DOHH2 (cell line): ENCODE measurements at regions not wholly inside any gene's neighbourhood (a gene's known extent, or its start where the extent isn't known, plus 50 kb on each side); places are given as distances from the start of the nearest gene placed in this dataset.

Source experiments
- H3F3A ChIP-seq: fragments of 200-600 bp; sonication (generic), shearing (Covaris generic); 2 replicates; pipeline ENCODE4 v1.6.0; 2016; ENCODE audit warnings: antibody characterized with exemption, mild to moderate bottlenecking; ENCODE audit not compliant: control insufficient read depth, insufficient read depth
- H3K27ac ChIP-seq: fragments of 200-600 bp; sonication (generic); 2 replicates; pipeline ENCODE4 v1.5.1; 2014; ENCODE audit warnings: low read depth, mild to moderate bottlenecking, low read length, moderate library complexity
- H3K27me3 ChIP-seq: fragments of 200-600 bp; sonication (generic); 2 replicates; pipeline ENCODE4 v1.6.1; 2014; ENCODE audit warnings: mild to moderate bottlenecking, low read length, mixed read lengths; ENCODE audit not compliant: control insufficient read depth
- H3K36me3 ChIP-seq: fragments of 200-600 bp; sonication (generic); 2 replicates; pipeline ENCODE4 v1.6.1; 2014; ENCODE audit warnings: mild to moderate bottlenecking, low read length, moderate library complexity, mixed read lengths; ENCODE audit not compliant: control insufficient read depth
- H3K4me1 ChIP-seq: fragments of 200-600 bp; sonication (generic); 2 replicates; pipeline ENCODE4 v1.6.1; 2014; ENCODE audit warnings: mild to moderate bottlenecking, low read length, mixed read lengths; ENCODE audit not compliant: control insufficient read depth
- H3K4me2 ChIP-seq: fragments of 200-600 bp; sonication (generic); 2 replicates; pipeline ENCODE4 v1.6.0; 2014; ENCODE audit warnings: mild to moderate bottlenecking, low read length, moderate library complexity
- H3K4me3 ChIP-seq: fragments of 200-600 bp; sonication (generic); 2 replicates; pipeline ENCODE4 v1.5.1; 2014; ENCODE audit warnings: mild to moderate bottlenecking, low read length, mixed read lengths
- H3K79me2 ChIP-seq: fragments of 200-600 bp; sonication (generic); 2 replicates; pipeline ENCODE4 v1.6.1; 2014; ENCODE audit warnings: mild to moderate bottlenecking, low read length, mixed read lengths; ENCODE audit not compliant: control insufficient read depth
- H3K9me2 ChIP-seq: fragments of 200-600 bp; sonication (generic); replicated peaks from 2 replicates; pipeline ENCODE4 v1.6.1; 2014; ENCODE audit warnings: mild to moderate bottlenecking, low read length, mixed read lengths; ENCODE audit not compliant: control insufficient read depth
- H3K9me3 ChIP-seq: fragments of 200-600 bp; sonication (generic); 2 replicates; pipeline ENCODE4 v1.6.1; 2014; ENCODE audit warnings: antibody characterized with exemption, low read length, mixed read lengths; ENCODE audit not compliant: control insufficient read depth, insufficient read depth
- H4K20me1 ChIP-seq: fragments of 200-600 bp; sonication (generic); 2 replicates; pipeline ENCODE4 v1.6.0; 2014; ENCODE audit warnings: low read depth, mild to moderate bottlenecking, antibody characterized with exemption, low read length, moderate library complexity; ENCODE audit not compliant: control insufficient read depth, insufficient read depth
- EZH2phosphoT487 ChIP-seq: fragments of 200-600 bp; sonication (generic); IDR thresholded peaks from 2 replicates; pipeline ENCODE4 v1.6.1; 2017; ENCODE audit warnings: borderline replicate concordance, mild to moderate bottlenecking, antibody characterized with exemption, low read length, moderate library complexity, mixed read lengths
- TF ChIP-seq, protein P1 (sequence below): fragments of 200-600 bp; sonication (generic); IDR thresholded peaks from one replicate; pipeline ENCODE4 v1.5.1; 2014; ENCODE audit warnings: antibody characterized with exemption, mild to moderate bottlenecking, low read depth, low read length; ENCODE audit not compliant: poor library complexity, severe bottlenecking

DNA sequence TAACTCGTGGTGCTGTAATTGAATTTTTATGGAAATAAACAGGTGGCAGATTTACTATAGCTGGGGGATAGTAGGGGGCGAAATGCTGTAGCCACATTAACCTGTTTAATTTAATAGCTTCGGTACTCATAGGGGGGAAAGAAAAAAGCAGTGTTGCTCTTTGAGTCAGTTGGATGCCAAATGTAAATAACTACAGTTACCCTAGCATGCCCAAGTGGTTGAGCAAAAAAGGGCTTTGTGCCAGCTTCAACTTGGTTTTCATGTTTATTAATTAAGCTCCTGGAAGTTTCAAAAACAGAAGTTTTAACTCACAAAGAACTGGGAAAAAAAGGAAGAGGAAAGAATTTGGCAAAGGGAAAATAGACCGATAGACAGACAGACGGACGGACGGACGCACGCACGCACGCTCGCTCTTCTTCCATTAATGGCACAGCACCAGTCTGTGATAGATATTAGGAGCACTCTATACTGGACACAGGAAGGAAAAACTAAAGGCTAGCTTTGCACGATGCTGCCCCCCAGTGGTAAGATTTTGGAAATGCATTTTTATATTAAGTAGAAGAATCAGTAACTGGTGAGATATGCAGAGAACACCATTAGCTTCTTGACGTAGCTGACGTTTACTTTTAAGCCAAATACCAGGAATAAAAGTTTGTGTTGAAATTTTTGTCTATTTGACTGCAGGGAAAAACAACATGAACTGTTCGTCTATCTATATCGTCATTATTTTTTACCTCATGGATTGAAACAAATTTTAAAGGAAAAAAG is 151.8 kb downstream of the SLC7A11 start:
- no peaks in the 10 kb centered on the region for H3K4me1 ChIP-seq
- no peaks in the 10 kb centered on the region for H4K20me1 ChIP-seq
- H3K36me3 ChIP-seq, result no peaks in the 10 kb centered on the region
- H3K79me2 ChIP-seq, result no peaks in the 10 kb centered on the region
- TF ChIP-seq, protein P1, sequence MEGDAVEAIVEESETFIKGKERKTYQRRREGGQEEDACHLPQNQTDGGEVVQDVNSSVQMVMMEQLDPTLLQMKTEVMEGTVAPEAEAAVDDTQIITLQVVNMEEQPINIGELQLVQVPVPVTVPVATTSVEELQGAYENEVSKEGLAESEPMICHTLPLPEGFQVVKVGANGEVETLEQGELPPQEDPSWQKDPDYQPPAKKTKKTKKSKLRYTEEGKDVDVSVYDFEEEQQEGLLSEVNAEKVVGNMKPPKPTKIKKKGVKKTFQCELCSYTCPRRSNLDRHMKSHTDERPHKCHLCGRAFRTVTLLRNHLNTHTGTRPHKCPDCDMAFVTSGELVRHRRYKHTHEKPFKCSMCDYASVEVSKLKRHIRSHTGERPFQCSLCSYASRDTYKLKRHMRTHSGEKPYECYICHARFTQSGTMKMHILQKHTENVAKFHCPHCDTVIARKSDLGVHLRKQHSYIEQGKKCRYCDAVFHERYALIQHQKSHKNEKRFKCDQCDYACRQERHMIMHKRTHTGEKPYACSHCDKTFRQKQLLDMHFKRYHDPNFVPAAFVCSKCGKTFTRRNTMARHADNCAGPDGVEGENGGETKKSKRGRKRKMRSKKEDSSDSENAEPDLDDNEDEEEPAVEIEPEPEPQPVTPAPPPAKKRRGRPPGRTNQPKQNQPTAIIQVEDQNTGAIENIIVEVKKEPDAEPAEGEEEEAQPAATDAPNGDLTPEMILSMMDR, result peak; percentile 74
- TF ChIP-seq EZH2phosphoT487, result no peak
- H3K9me3 ChIP-seq, result no peaks in the 10 kb centered on the region
- 0 out of 2 replicates have a peak, but pooled peaks cover 3% of the 10 kb centered on the region for H3K27me3 ChIP-seq
- no peaks in the 10 kb centered on the region for H3K9me2 ChIP-seq
- H3K4me2 ChIP-seq, result peak overlapping the region; percentile 38
- no peak overlapping the region for H3K27ac ChIP-seq
- no peaks in the 10 kb centered on the region for H3F3A ChIP-seq
- H3K4me3 ChIP-seq, result 0 out of 2 replicates have a peak overlapping the region, but pooled peaks have one; percentile 18

DNA sequence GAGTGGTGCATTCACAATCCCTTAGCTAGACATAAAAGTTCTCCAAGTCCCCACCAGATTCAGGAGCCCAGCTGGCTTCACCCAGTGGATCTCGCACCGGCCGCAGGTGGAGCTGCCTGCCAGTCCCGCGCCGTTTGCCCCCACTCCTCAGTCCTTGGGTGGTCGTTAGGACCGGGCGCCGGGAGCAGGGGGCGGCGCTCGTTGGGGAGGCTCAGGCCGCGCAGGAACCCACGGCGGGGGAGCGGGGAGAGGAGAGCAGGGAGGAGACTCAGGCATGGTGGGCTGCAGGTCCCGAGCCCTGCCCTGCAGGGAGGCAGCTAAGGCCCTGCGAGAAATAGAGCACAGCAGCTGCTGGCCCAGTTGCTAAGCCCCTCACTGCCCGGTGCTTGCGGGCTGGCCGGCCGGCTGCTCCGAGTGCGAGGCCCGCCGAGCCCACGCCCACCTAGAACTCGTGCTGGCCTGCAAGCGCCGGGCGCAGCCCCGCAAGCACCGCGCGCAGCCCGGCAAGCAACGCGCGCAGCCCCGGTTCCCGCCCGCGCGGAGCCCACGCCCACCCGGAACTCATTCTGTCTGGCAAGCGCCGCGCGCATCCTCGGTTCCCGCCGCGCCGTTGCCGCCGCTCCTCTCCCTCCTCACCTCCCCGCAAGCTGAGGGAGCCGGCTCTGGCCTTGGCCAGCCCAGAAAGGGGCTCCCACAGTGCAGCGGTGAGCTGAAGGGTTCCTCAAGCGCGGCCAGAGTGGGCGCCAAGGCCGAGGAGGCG is 153.5 kb downstream of the SLC7A11 start:
- Histone ChIP-seq H3K4me3 (no peak overlapping the region), H3F3A (no peaks in the 10 kb centered on the region), H4K20me1 (no peaks in the 10 kb centered on the region), H3K27me3 (no peaks in the 10 kb centered on the region), H3K27ac (no peak overlapping the region), H3K4me1 (no peaks in the 10 kb centered on the region), H3K9me2 (no peaks in the 10 kb centered on the region), H3K36me3 (no peaks in the 10 kb centered on the region), H3K9me3 (no peaks in the 10 kb centered on the region), H3K4me2 (no peak overlapping the region), H3K79me2 (no peaks in the 10 kb centered on the region)
- no peak for TF ChIP-seq EZH2phosphoT487
- TF ChIP-seq, protein P1, result no peak

DNA sequence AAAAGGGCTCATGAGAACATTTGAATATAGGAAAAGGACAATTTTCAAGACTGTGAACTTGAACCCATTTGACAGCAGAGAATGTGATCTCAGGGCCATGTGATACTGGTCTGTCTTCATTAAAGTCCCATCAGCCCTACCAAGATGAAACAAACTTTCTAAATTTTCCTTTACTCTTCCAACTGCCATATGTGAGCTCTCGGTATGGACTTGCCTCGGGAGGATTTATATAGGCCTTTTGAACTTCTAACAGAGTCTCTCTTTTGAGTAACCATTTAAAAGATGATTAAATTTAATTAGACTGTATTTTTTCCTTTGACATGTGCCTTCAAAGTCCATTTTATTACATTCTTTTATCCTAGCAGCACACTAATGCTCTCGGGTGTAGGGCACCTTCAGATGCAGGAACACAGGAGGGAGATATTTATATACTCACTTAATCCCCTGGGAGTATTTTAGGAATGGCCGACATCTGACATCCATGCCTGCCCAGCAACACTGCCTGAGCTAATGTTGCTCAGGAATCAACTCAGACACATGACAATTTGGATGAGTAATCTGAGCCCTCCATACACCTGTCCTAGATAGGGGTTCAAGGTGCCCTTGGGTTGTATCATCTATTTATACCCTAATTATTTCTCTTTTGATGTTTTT is 155.0 kb downstream of the SLC7A11 start:
- Histone ChIP-seq H3K27me3 (no peaks in the 10 kb centered on the region), H3K36me3 (no peaks in the 10 kb centered on the region), H3F3A (no peaks in the 10 kb centered on the region), H3K9me2 (no peaks in the 10 kb centered on the region), H3K79me2 (no peaks in the 10 kb centered on the region), H3K27ac (no peak overlapping the region), H3K4me1 (no peaks in the 10 kb centered on the region), H3K4me3 (no peak overlapping the region), H3K4me2 (no peak overlapping the region), H3K9me3 (no peaks in the 10 kb centered on the region), H4K20me1 (no peaks in the 10 kb centered on the region)
- TF ChIP-seq, protein P1, result no peak
- no peak for TF ChIP-seq EZH2phosphoT487
